ENCODE measurements at regions not wholly inside any gene's neighbourhood (a gene's known extent, or its start where the extent isn't known, plus 50 kb on each side); places are given as distances from the start of the nearest gene placed in this dataset.

GRCh38 chr11:81080476-81080875, 1639.6 kb upstream of the TENM4 start:
- ATAC-seq (no peak), DNase-seq (ENCODE audit: low read depth, low spot score) (no peak)
- Histone ChIP-seq H3K36me3 (ENCODE audit: control insufficient read depth, insufficient read depth, low read length) (no peaks in the 10 kb centered on the region), H3K9me3 (ENCODE audit: control insufficient read depth, insufficient read depth, low read depth, low read length) (no peaks in the 10 kb centered on the region), H3K4me1 (ENCODE audit: control insufficient read depth, insufficient read depth, low read length) (no peaks in the 10 kb centered on the region), H3K4me3 (ENCODE audit: low read depth in 2 of 2, low read length in 2 of 2) (no peak overlapping the region), H3K27ac (ENCODE audit: low read length) (no peak overlapping the region), H3K27me3 (ENCODE audit: control insufficient read depth, insufficient read depth, low read length) (no peaks in the 10 kb centered on the region)
- TF ChIP-seq, protein P1, sequence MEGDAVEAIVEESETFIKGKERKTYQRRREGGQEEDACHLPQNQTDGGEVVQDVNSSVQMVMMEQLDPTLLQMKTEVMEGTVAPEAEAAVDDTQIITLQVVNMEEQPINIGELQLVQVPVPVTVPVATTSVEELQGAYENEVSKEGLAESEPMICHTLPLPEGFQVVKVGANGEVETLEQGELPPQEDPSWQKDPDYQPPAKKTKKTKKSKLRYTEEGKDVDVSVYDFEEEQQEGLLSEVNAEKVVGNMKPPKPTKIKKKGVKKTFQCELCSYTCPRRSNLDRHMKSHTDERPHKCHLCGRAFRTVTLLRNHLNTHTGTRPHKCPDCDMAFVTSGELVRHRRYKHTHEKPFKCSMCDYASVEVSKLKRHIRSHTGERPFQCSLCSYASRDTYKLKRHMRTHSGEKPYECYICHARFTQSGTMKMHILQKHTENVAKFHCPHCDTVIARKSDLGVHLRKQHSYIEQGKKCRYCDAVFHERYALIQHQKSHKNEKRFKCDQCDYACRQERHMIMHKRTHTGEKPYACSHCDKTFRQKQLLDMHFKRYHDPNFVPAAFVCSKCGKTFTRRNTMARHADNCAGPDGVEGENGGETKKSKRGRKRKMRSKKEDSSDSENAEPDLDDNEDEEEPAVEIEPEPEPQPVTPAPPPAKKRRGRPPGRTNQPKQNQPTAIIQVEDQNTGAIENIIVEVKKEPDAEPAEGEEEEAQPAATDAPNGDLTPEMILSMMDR (IDR thresholded peaks at IDR 0.05) = no peak
- TF ChIP-seq SIN3A (IDR thresholded peaks at IDR 0.05; ENCODE audit: borderline replicate concordance, insufficient read depth, low read depth, low read length) (no peak), TCF7L2 (IDR thresholded peaks at IDR 0.05; ENCODE audit: low read depth, low read length) (no peak), POLR2AphosphoS5 (IDR thresholded peaks at IDR 0.05; ENCODE audit: low read depth, low read length) (no peak)
- TF ChIP-seq, protein P2, sequence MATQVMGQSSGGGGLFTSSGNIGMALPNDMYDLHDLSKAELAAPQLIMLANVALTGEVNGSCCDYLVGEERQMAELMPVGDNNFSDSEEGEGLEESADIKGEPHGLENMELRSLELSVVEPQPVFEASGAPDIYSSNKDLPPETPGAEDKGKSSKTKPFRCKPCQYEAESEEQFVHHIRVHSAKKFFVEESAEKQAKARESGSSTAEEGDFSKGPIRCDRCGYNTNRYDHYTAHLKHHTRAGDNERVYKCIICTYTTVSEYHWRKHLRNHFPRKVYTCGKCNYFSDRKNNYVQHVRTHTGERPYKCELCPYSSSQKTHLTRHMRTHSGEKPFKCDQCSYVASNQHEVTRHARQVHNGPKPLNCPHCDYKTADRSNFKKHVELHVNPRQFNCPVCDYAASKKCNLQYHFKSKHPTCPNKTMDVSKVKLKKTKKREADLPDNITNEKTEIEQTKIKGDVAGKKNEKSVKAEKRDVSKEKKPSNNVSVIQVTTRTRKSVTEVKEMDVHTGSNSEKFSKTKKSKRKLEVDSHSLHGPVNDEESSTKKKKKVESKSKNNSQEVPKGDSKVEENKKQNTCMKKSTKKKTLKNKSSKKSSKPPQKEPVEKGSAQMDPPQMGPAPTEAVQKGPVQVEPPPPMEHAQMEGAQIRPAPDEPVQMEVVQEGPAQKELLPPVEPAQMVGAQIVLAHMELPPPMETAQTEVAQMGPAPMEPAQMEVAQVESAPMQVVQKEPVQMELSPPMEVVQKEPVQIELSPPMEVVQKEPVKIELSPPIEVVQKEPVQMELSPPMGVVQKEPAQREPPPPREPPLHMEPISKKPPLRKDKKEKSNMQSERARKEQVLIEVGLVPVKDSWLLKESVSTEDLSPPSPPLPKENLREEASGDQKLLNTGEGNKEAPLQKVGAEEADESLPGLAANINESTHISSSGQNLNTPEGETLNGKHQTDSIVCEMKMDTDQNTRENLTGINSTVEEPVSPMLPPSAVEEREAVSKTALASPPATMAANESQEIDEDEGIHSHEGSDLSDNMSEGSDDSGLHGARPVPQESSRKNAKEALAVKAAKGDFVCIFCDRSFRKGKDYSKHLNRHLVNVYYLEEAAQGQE (IDR thresholded peaks at IDR 0.05; ENCODE audit: insufficient read depth in 1 of 2, low read depth in 2 of 2, low read length in 1 of 2) = no peak
- in situ Hi-C loops (cut with HindIII; ENCODE audit: low pct_unique_long_range_greater_than_20kb, low sequenced_read_pairs) (no loop called here), intact Hi-C loops (cut with micrococcal nuclease; ENCODE audit: unreplicated experiment) (no loop called here)
- POLR2A ChIA-PET = no interaction called here
- no TSS peak for BruUV-seq (replicated peaks)
- CTCF ChIA-PET = no interaction called here

GRCh38 chr11:81072273-81072672, 1631.4 kb upstream of the TENM4 start:
- no peak overlapping the region for H3K4me3 ChIP-seq (ENCODE audit: low read depth in 2 of 2, low read length in 2 of 2)
- H3K27ac ChIP-seq (ENCODE audit: low read length) = no peak overlapping the region
- H3K36me3 ChIP-seq (ENCODE audit: control insufficient read depth, insufficient read depth, low read length) = no peaks in the 10 kb centered on the region
- ATAC-seq = no peak
- TF ChIP-seq SIN3A (IDR thresholded peaks at IDR 0.05; ENCODE audit: borderline replicate concordance, insufficient read depth, low read depth, low read length) (no peak), TCF7L2 (IDR thresholded peaks at IDR 0.05; ENCODE audit: low read depth, low read length) (no peak), POLR2AphosphoS5 (IDR thresholded peaks at IDR 0.05; ENCODE audit: low read depth, low read length) (no peak)
- TF ChIP-seq, protein P2 (IDR thresholded peaks at IDR 0.05; ENCODE audit: insufficient read depth in 1 of 2, low read depth in 2 of 2, low read length in 1 of 2) = no peak
- TF ChIP-seq, protein P1 (IDR thresholded peaks at IDR 0.05) = no peak
- DNase-seq (ENCODE audit: low read depth, low spot score) = no peak
- H3K27me3 ChIP-seq (ENCODE audit: control insufficient read depth, insufficient read depth, low read length) = no peaks in the 10 kb centered on the region
- in situ Hi-C loops (cut with HindIII; ENCODE audit: low pct_unique_long_range_greater_than_20kb, low sequenced_read_pairs) = no loop called here
- no peaks in the 10 kb centered on the region for H3K9me3 ChIP-seq (ENCODE audit: control insufficient read depth, insufficient read depth, low read depth, low read length)
- CTCF ChIA-PET = no interaction called here
- no peaks in the 10 kb centered on the region for H3K4me1 ChIP-seq (ENCODE audit: control insufficient read depth, insufficient read depth, low read length)
- POLR2A ChIA-PET = no interaction called here
- no TSS peak for BruUV-seq (replicated peaks)
- intact Hi-C loops (cut with micrococcal nuclease; ENCODE audit: unreplicated experiment) = no loop called here

All from Panc1 (cell line).